GM19468 (cell line): ENCODE measurements at regions not wholly inside any gene's neighbourhood (a gene's known extent, or its start where the extent isn't known, plus 50 kb on each side); places are given as distances from the start of the nearest gene placed in this dataset.
"Not testable (repeated sequence)": the region's sequence is repeated elsewhere in the genome, so short reads cannot be mapped to it uniquely, and the experiment has no call there.

Experiments used
- ATAC-seq: cut with Tn5 transposase; IDR thresholded peaks from one replicate; pipeline ENCODE4 v1.9.1; 2021; ENCODE audit warnings: mild to moderate bottlenecking, moderate library complexity, moderate number of reproducible peaks; ENCODE audit not compliant: unreplicated experiment; ENCODE audit errors: extremely low read depth

- ATAC-seq: no peak
Measured at GRCh38 chr6:134657343-134657742, 292.6 kb downstream of the ALDH8A1 start.

GRCh38 chr6:134654751-134655150 is 295.1 kb downstream of the ALDH8A1 start:
- ATAC-seq: no peak

- ATAC-seq: no peak
Measured at GRCh38 chr6:134651519-134651918, 298.4 kb downstream of the ALDH8A1 start.

- ATAC-seq: no peak
Measured at GRCh38 chr6:134647861-134648260, 302.0 kb downstream of the ALDH8A1 start.

- ATAC-seq: no peak
Measured at GRCh38 chr6:134642819-134643218, 307.1 kb downstream of the ALDH8A1 start.

GRCh38 chr6:134642279-134642678 is 307.6 kb downstream of the ALDH8A1 start:
- ATAC-seq: no peak

GRCh38 chr6:134640975-134641429 is 308.9 kb downstream of the ALDH8A1 start:
- ATAC-seq: peak; percentile 73

- ATAC-seq: no peak
Measured at GRCh38 chr6:134640229-134640628, 309.7 kb downstream of the ALDH8A1 start.

GRCh38 chr6:134637847-134638437 is 312.0 kb downstream of the ALDH8A1 start:
- no peak for ATAC-seq

GRCh38 chr6:134637282-134637681 is 312.6 kb downstream of the ALDH8A1 start:
- ATAC-seq: no peak

- ATAC-seq: no peak
Measured at GRCh38 chr6:134636186-134636799, 313.6 kb downstream of the ALDH8A1 start.

- ATAC-seq: no peak
Measured at GRCh38 chr6:134634966-134635365, 314.9 kb downstream of the ALDH8A1 start.

- no peak for ATAC-seq
Measured at GRCh38 chr6:134634466-134634865, 315.4 kb downstream of the ALDH8A1 start.

- not testable (repeated sequence) for ATAC-seq
Measured at GRCh38 chr6:134632982-134633940, 315.3 kb upstream of the SGK1 start.

- ATAC-seq: no peak
Measured at GRCh38 chr6:134632024-134632423, 314.1 kb upstream of the SGK1 start.

GRCh38 chr6:134631398-134631924 is 313.5 kb upstream of the SGK1 start:
- ATAC-seq: no peak

- ATAC-seq: no peak
Measured at GRCh38 chr6:134630508-134631121, 312.7 kb upstream of the SGK1 start.

- ATAC-seq: no peak
Measured at GRCh38 chr6:134628154-134628553, 310.2 kb upstream of the SGK1 start.

GRCh38 chr6:134627707-134628106 is 309.8 kb upstream of the SGK1 start:
- no peak for ATAC-seq

- no peak for ATAC-seq
Measured at GRCh38 chr6:134626589-134626988, 308.7 kb upstream of the SGK1 start.
